GM13976 (cell line): ENCODE measurements at regions not wholly inside any gene's neighbourhood (a gene's known extent, or its start where the extent isn't known, plus 50 kb on each side); places are given as distances from the start of the nearest gene placed in this dataset.

ENCODE experiments used
- DNase-seq: peaks from one replicate; pipeline ENCODE4 v3.0.0; 2012; ENCODE audit warnings: low spot score
- in situ Hi-C: fragments of 300-500 bp; cut with MboI; formaldehyde crosslinking; loops from one replicate; pipeline ENCODE4 v1.12.0; 2022; ENCODE audit warnings: low sequenced_read_pairs, mixed read lengths, inconsistent platforms; ENCODE audit not compliant: unreplicated experiment
- TF ChIP-seq, protein P1 (sequence below): IDR thresholded peaks from 2 replicates; pipeline ENCODE4 v1.5.1; 2012; ENCODE audit warnings: borderline replicate concordance, mild to moderate bottlenecking; ENCODE audit not compliant: insufficient read depth; ENCODE audit errors: extremely low read depth, missing control alignments, control extremely low read depth

DNA sequence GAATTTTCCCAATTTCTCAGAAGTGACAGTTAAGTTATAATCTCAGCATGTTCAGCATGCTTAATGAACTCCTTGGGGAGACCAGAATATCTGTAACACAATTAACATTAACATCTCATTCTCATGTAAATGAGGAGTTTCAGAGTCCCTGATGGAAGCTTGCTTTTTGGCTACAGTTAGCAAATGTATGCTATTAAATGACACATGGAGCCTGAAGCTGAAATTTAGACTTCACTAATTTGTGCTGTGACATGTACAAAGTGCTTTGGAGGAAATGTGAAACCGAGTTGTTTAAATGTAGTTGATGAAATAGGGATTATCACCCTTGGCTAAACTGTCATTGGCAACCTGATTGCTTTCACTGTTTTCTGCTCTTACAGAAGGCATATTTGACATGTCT lies 2265.1 kb upstream of the PCDH20 start:
- no peak for DNase-seq
- in situ Hi-C loops: no loop called here
- TF ChIP-seq, protein P1, sequence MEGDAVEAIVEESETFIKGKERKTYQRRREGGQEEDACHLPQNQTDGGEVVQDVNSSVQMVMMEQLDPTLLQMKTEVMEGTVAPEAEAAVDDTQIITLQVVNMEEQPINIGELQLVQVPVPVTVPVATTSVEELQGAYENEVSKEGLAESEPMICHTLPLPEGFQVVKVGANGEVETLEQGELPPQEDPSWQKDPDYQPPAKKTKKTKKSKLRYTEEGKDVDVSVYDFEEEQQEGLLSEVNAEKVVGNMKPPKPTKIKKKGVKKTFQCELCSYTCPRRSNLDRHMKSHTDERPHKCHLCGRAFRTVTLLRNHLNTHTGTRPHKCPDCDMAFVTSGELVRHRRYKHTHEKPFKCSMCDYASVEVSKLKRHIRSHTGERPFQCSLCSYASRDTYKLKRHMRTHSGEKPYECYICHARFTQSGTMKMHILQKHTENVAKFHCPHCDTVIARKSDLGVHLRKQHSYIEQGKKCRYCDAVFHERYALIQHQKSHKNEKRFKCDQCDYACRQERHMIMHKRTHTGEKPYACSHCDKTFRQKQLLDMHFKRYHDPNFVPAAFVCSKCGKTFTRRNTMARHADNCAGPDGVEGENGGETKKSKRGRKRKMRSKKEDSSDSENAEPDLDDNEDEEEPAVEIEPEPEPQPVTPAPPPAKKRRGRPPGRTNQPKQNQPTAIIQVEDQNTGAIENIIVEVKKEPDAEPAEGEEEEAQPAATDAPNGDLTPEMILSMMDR: no peak

DNA sequence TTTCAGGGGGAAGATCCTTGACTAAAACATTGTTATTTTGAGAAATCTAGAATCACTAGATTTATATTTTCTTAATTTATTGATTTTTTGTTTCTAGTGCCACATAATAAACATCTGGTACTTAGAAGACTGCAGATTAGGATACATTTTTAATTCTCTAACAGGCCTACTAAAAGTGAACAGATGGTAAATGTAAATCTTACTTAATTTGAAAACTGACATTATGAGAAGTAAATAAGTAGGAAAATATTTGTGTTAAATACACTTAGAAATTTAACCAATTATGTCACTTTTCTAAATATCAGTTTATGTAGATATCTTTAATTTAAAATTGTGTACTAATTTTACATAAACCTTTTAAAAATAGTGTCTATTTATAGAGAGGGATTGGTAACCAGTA lies 2255.6 kb upstream of the PCDH20 start:
- TF ChIP-seq, protein P1: no peak
- DNase-seq: no peak
- in situ Hi-C loops: no loop called here

DNA sequence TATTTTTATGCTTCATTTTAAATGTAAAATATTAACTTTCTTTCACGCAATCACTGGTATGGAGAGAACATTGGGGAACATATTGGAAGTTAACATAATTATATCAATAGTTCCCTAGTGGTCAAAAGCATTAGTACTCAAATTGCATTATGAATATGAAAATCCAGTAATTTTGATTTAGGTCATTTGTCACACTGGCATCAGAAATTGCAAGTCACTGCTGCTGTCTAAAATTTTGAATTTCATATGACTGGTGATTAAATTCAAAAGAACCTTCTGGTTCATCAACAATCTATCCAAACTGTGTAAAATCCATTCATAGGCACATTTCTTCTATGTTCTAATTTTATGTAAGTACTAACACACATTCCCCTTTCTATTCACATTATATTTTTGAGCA lies 2235.7 kb upstream of the PCDH20 start:
- TF ChIP-seq, protein P1: no peak
- DNase-seq: no peak
- in situ Hi-C loops: no loop called here

DNA sequence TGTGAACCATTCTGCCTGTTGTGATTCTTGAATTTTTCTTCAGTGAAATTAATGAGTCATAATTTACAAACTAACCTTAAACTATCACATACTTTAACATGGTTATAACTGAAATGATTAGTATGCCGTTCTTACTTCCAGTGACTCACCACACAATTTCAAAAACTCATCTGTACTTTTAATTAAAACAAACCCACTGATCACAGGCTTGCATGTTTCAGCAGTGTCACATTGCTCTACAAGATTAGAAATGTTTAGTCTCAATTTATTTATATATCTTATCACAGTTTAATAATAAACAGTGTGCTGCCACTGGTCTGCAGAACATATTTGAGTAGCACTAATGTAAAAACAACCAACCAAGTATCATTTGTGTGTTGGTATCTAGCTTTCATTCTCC lies 2227.9 kb upstream of the PCDH20 start:
- in situ Hi-C loops: no loop called here
- no peak for DNase-seq
- TF ChIP-seq, protein P1: no peak

DNA sequence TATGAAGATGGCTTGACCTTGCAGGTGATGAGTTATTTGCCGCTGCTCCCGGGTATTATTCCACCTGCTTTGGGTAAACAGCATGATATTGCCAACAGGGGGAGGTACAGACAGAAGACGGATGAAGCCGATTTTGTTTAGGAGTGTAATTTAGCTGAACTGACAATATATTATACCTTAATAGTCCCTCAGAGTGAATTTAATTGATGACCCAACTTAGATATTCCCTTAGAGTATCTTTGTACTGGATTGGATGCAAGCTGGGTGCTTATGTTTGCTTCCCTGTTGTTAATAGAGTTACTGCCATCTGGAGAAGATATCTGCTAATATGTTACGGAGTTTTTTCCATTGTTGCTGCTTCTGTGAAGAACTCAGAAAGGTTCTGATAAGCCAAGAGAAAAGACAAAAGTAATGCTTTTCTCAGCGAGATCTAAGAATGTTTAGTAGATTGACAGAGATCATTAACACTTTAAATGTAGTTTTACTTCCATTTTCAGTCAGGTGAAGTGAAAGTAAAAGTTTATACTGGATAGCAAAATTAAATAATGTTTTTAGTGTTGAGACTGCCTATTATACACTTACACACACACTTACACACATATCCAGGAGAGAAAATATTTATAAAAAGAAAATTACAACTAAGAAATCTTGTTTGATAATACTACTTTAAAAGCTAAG lies 2220.8 kb upstream of the PCDH20 start:
- in situ Hi-C loops: no loop called here
- DNase-seq: no peak
- TF ChIP-seq, protein P1: no peak

DNA sequence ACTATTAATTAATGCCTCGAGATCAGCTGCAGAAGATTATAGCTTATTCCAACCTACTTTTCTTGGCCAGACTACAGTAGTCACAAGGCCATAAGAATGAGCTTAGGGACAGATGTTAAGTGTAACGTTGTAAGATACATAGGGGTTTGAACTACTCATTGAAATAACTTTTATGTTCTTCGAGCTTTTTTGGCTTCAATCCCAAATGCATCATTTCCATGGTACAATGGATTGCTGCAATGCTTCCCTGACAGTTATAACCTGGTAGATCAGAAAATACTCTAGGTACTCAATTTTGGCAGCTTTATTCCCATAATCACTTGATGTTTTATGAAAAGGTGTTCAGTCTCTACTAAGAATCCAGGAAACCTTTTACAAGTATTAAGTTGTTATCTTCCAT lies 2216.7 kb upstream of the PCDH20 start:
- DNase-seq: no peak
- TF ChIP-seq, protein P1: no peak
- in situ Hi-C loops: no loop called here
